HL-60 (cell line): ENCODE measurements at regions not wholly inside any gene's neighbourhood (a gene's known extent, or its start where the extent isn't known, plus 50 kb on each side); places are given as distances from the start of the nearest gene placed in this dataset.

Source experiments
- GABPA ChIP-seq: IDR thresholded peaks from 2 replicates; pipeline ENCODE4 v1.6.1; 2012; ENCODE audit warnings: low read depth
- POLR2AphosphoS5 ChIP-seq: IDR thresholded peaks from 2 replicates; pipeline ENCODE4 v1.6.1; 2012; ENCODE audit warnings: low read depth
- SPI1 ChIP-seq: IDR thresholded peaks from 2 replicates; pipeline ENCODE4 v1.6.1; 2012; ENCODE audit warnings: low read depth, mild to moderate bottlenecking, borderline replicate concordance
- TF ChIP-seq, protein P1 (sequence below): IDR thresholded peaks from one replicate; pipeline ENCODE4 v1.5.1; 2011; ENCODE audit warnings: low read length, control low read depth, inconsistent platforms; ENCODE audit not compliant: insufficient read depth
- TF ChIP-seq, protein P2 (sequence below): IDR thresholded peaks from 2 replicates; pipeline ENCODE4 v1.6.1; 2012; ENCODE audit warnings: low read depth; ENCODE audit not compliant: insufficient replicate concordance

DNA sequence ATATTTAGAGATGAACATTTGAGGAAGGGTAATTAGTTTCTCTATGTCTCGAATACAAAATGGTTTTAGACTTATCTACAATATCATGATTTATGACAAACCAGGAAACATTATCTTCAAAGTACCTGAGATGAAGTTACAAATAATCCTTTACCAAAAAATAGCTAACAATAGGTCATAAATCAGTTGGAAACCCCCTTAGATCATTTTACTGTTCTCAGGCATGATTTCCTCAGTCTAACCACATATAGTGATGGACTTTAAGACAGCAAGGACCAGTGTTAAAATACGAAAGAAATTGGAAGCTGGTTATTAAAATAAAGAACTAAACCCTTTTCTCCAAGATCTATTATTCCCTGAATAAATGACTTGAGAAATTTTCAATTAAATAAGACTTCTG lies 235.4 kb downstream of the RASSF9 start:
- TF ChIP-seq, protein P1, sequence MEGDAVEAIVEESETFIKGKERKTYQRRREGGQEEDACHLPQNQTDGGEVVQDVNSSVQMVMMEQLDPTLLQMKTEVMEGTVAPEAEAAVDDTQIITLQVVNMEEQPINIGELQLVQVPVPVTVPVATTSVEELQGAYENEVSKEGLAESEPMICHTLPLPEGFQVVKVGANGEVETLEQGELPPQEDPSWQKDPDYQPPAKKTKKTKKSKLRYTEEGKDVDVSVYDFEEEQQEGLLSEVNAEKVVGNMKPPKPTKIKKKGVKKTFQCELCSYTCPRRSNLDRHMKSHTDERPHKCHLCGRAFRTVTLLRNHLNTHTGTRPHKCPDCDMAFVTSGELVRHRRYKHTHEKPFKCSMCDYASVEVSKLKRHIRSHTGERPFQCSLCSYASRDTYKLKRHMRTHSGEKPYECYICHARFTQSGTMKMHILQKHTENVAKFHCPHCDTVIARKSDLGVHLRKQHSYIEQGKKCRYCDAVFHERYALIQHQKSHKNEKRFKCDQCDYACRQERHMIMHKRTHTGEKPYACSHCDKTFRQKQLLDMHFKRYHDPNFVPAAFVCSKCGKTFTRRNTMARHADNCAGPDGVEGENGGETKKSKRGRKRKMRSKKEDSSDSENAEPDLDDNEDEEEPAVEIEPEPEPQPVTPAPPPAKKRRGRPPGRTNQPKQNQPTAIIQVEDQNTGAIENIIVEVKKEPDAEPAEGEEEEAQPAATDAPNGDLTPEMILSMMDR = no peak
- no peak for TF ChIP-seq GABPA
- no peak for TF ChIP-seq POLR2AphosphoS5
- TF ChIP-seq, protein P2, sequence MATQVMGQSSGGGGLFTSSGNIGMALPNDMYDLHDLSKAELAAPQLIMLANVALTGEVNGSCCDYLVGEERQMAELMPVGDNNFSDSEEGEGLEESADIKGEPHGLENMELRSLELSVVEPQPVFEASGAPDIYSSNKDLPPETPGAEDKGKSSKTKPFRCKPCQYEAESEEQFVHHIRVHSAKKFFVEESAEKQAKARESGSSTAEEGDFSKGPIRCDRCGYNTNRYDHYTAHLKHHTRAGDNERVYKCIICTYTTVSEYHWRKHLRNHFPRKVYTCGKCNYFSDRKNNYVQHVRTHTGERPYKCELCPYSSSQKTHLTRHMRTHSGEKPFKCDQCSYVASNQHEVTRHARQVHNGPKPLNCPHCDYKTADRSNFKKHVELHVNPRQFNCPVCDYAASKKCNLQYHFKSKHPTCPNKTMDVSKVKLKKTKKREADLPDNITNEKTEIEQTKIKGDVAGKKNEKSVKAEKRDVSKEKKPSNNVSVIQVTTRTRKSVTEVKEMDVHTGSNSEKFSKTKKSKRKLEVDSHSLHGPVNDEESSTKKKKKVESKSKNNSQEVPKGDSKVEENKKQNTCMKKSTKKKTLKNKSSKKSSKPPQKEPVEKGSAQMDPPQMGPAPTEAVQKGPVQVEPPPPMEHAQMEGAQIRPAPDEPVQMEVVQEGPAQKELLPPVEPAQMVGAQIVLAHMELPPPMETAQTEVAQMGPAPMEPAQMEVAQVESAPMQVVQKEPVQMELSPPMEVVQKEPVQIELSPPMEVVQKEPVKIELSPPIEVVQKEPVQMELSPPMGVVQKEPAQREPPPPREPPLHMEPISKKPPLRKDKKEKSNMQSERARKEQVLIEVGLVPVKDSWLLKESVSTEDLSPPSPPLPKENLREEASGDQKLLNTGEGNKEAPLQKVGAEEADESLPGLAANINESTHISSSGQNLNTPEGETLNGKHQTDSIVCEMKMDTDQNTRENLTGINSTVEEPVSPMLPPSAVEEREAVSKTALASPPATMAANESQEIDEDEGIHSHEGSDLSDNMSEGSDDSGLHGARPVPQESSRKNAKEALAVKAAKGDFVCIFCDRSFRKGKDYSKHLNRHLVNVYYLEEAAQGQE = no peak
- no peak for TF ChIP-seq SPI1
